A549 (cell line): ENCODE measurements at regions not wholly inside any gene's neighbourhood (a gene's known extent, or its start where the extent isn't known, plus 50 kb on each side); places are given as distances from the start of the nearest gene placed in this dataset.

Source experiments
- ATAC-seq, 2 experiments: fragments of 200-7000 bp in 1 of 2; fragments of >200 bp in 1 of 2; cut with Nextera tagmentation in 1 of 2; cut with Tn5 transposase in 1 of 2; 3 replicates each; pipeline versions ENCODE4 v1.8.0 to v1.9.1; 2018 to 2020; ENCODE audit warnings: mild to moderate bottlenecking in 1 of 2, moderate library complexity in 1 of 2
- CTCF ChIA-PET: fragments of 300-600 bp; sonication (Branson Sonifier 250); formaldehyde crosslinking; extraction: SDS; loops from one replicate; lab custom pipeline; 2021; ENCODE audit warnings: antibody characterized with exemption, inconsistent platforms; lab: Yijun Ruan, JAX
- POLR2A ChIA-PET: fragments of 350-600 bp; formaldehyde crosslinking; extraction: SDS; loops from one replicate; lab custom pipeline; 2021; ENCODE audit warnings: antibody characterized with exemption, inconsistent platforms; lab: Yijun Ruan, JAX
- DNase-seq, 2 experiments: peaks; one replicate each; pipeline versions ENCODE4 v3.0.0 to v3.0.0-alpha.2; 2011 to 2016; ENCODE audit warnings: low read depth in 1 of 2, low spot score in 1 of 2
- FAIRE-seq: peaks from 2 replicates; lab custom pipeline; 2011; peaks lifted over from hg19 to GRCh38; lab: Jason Lieb, UNC
- H3K27ac ChIP-seq, 2 experiments: fragments of >200 bp; sonication (Bioruptor Twin); formaldehyde crosslinking; 3 replicates each; pipeline ENCODE4 v1.5.1; 2016 to 2017
- H3K4me1 ChIP-seq: fragments of >200 bp; sonication (Bioruptor Twin); formaldehyde crosslinking; 3 replicates; pipeline ENCODE4 v1.6.1; 2016
- H3K4me2 ChIP-seq: fragments of >200 bp; sonication (Bioruptor Twin); formaldehyde crosslinking; 3 replicates; pipeline ENCODE4 v1.6.1; 2016
- H3K4me3 ChIP-seq: fragments of >200 bp; sonication (Bioruptor Twin); formaldehyde crosslinking; 3 replicates; pipeline ENCODE4 v1.5.1; 2016
- H3K9me3 ChIP-seq: fragments of >200 bp; sonication (Bioruptor Twin); formaldehyde crosslinking; 3 replicates; pipeline ENCODE4 v1.6.1; 2016
- CBX8 ChIP-seq: fragments of 200-600 bp; sonication (generic); IDR thresholded peaks from 2 replicates; pipeline ENCODE4 v1.6.1; 2016
- EHF ChIP-seq: fragments of 250-450 bp; sonication (Bioruptor Pico); IDR thresholded peaks from 2 replicates; pipeline ENCODE4 v1.5.0; 2020; ENCODE audit warnings: mild to moderate bottlenecking
- EHMT2 ChIP-seq: fragments of 200-600 bp; sonication (generic); IDR thresholded peaks from 2 replicates; pipeline ENCODE4 v1.6.1; 2016; ENCODE audit warnings: antibody characterized with exemption, low read depth, mild to moderate bottlenecking, moderate library complexity
- ESRRA ChIP-seq: fragments of 150-350 bp; IDR thresholded peaks from 2 replicates; pipeline ENCODE4 v1.6.1; 2014; ENCODE audit warnings: mild to moderate bottlenecking, low read length, borderline replicate concordance
- FOSB ChIP-seq: fragments of 250-450 bp; sonication (Bioruptor Pico); IDR thresholded peaks from 2 replicates; pipeline ENCODE4 v1.5.0; 2020; ENCODE audit warnings: mild to moderate bottlenecking, moderate library complexity
- FOSL2 ChIP-seq, 2 experiments: fragments of 450-650 bp in 1 of 2; fragments of >200 bp in 1 of 2; sonication (Bioruptor Twin) in 1 of 2; formaldehyde crosslinking; IDR thresholded peaks; 2 replicates each; pipeline versions ENCODE4 v1.5.0 to v1.6.1; 2016 to 2020; ENCODE audit warnings: mild to moderate bottlenecking in 1 of 2, moderate library complexity in 1 of 2
- HEYL ChIP-seq: fragments of 250-450 bp; sonication (Bioruptor Pico); IDR thresholded peaks from 2 replicates; pipeline ENCODE4 v1.8.0; 2021; ENCODE audit warnings: mild to moderate bottlenecking, moderate library complexity
- JUN ChIP-seq, 2 experiments: fragments of >200 bp; sonication (Bioruptor Twin); formaldehyde crosslinking; IDR thresholded peaks; 2 replicates in 1 of 2; 3 replicates in 1 of 2; pipeline ENCODE4 v1.6.1; 2016 to 2017
- JUNB ChIP-seq: fragments of >200 bp; sonication (Bioruptor Twin); formaldehyde crosslinking; IDR thresholded peaks from 2 replicates; pipeline ENCODE4 v1.6.1; 2016
- KDM5A ChIP-seq: fragments of 200-600 bp; sonication (generic); IDR thresholded peaks from 2 replicates; pipeline ENCODE4 v1.6.1; 2016; ENCODE audit warnings: antibody characterized with exemption, mild to moderate bottlenecking
- MAFK ChIP-seq: fragments of 450-650 bp; IDR thresholded peaks from 2 replicates; pipeline ENCODE4 v1.6.1; 2014; ENCODE audit not compliant: partially characterized antibody
- MAZ ChIP-seq: fragments of 150-350 bp; IDR thresholded peaks from 2 replicates; pipeline ENCODE4 v1.6.1; 2014; ENCODE audit warnings: antibody characterized with exemption, low read depth, low read length, borderline replicate concordance
- NFE2L2 ChIP-seq: fragments of 150-350 bp; conservative IDR thresholded peaks from 2 replicates; pipeline ENCODE4 v1.6.1; 2014; ENCODE audit warnings: low read length
- RAD21 ChIP-seq, 2 experiments: fragments of >200 bp in 1 of 2; sonication (Bioruptor Twin) in 1 of 2; formaldehyde crosslinking in 1 of 2; IDR thresholded peaks in 1 of 2; conservative IDR thresholded peaks in 1 of 2; 2 replicates in 1 of 2; 3 replicates in 1 of 2; pipeline ENCODE4 v1.6.1; 2012 to 2018; ENCODE audit warnings: inconsistent platforms in 1 of 2
- RARB ChIP-seq: fragments of 250-450 bp; sonication (Bioruptor Pico); IDR thresholded peaks from 2 replicates; pipeline ENCODE4 v1.8.0; 2021; ENCODE audit warnings: mild to moderate bottlenecking, moderate library complexity
- RFX5 ChIP-seq: fragments of 450-650 bp; IDR thresholded peaks from 2 replicates; pipeline ENCODE4 v1.7.1; 2014; ENCODE audit warnings: antibody characterized with exemption, mild to moderate bottlenecking, moderate library complexity
- RNF2 ChIP-seq: fragments of 200-600 bp; sonication (generic); IDR thresholded peaks from 2 replicates; pipeline ENCODE4 v1.6.1; 2016; ENCODE audit warnings: low read depth, mild to moderate bottlenecking, antibody characterized with exemption, moderate library complexity, borderline replicate concordance
- TP53 ChIP-seq: fragments of 250-450 bp; sonication (Bioruptor Pico); IDR thresholded peaks from 2 replicates; pipeline ENCODE4 v1.5.0; 2021; ENCODE audit warnings: mild to moderate bottlenecking, moderate library complexity
- ZNF302 ChIP-seq: fragments of 250-450 bp; sonication (Bioruptor Pico); IDR thresholded peaks from 2 replicates; pipeline ENCODE4 v1.9.0; 2021; ENCODE audit warnings: inconsistent platforms, mild to moderate bottlenecking, moderate library complexity
- whole genome bisulfite sequencing: methylation state at CpG from one replicate; pipeline ENCODE4 v1.1.6; 2017; ENCODE audit errors: missing lambda C conversion rate; 5-methylcytosine and 5-hydroxymethylcytosine counted together
- TF ChIP-seq, protein P1 (sequence below): fragments of 200-600 bp; sonication (generic); IDR thresholded peaks from 2 replicates; pipeline ENCODE4 v1.6.1; 2016; ENCODE audit warnings: antibody characterized with exemption, mild to moderate bottlenecking, moderate library complexity
- TF ChIP-seq, protein P2 (sequence below): fragments of >200 bp; sonication (Bioruptor Twin); formaldehyde crosslinking; IDR thresholded peaks from 3 replicates; pipeline ENCODE4 v1.6.1; 2016
- TF ChIP-seq, protein P3 (sequence below): fragments of 250-450 bp; sonication (Bioruptor Pico); IDR thresholded peaks from 2 replicates; pipeline ENCODE4 v1.5.0; 2021; ENCODE audit warnings: mild to moderate bottlenecking, moderate library complexity, borderline replicate concordance

DNA sequence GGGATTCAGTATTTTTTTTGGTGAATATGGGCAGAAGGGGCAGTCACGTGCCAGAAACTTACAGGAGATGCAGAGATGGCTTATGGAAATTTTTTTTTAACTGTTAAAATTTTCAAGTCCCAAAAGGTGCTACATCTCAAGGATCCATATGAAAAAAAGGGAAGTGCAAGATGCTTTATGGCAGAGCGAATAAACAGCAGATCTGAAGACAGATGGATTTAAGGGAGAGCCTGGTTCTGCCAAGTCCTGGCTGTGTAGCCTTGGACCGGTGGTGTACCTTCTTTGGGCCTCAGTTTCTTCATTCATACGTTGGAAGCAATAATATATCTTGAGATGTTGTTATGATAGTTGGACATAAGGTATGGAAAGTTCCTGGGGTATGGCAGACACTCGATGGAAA, 91.5 kb upstream of the ARRDC4 start:
- DNase-seq: no peak

DNA sequence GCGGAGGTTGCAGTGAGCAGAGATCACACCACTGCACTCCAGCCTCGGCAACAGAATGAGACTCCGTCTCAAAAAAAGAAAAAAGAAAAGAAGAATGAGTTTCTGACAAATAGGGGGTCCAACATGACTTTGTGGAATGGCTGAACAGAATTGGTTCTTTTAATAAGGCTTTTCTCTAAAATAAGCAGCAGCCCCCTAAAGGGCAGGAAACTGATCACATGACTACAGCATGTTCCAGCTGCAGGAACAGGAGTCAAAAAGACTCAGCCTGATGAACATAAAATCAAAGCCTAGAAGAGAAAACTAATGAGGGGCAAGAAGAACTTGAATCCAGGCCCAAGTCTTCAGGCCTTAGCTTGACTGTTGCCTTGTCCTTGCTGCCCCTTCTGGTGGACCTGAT, 89.7 kb upstream of the ARRDC4 start:
- ATAC-seq: no peak
- TF ChIP-seq MAFK: no peak
- no peak for TF ChIP-seq ZNF302 (CRISPR knock-in tag)
- TF ChIP-seq RARB: no peak
- no peak for TF ChIP-seq JUN (IDR thresholded peaks at IDR 0.05)
- no peak for TF ChIP-seq ESRRA
- no peak for TF ChIP-seq RNF2
- TF ChIP-seq RAD21 (conservative IDR thresholded peaks at IDR 0.05 in 1 of 2, IDR thresholded peaks at IDR 0.05 in 1 of 2): no peak
- TF ChIP-seq KDM5A: no peak
- no peak for TF ChIP-seq FOSB (CRISPR knock-in tag)
- TF ChIP-seq HEYL: no peak
- no peak for TF ChIP-seq FOSL2 (IDR thresholded peaks at IDR 0.05)
- no peak for TF ChIP-seq FOSL2 (CRISPR knock-in tag; IDR thresholded peaks at IDR 0.05)
- no peak for TF ChIP-seq CBX8
- WGBS: 39% methylated on average over 3 of the region's 3 CpGs
- H3K4me1 ChIP-seq: no peaks in the 10 kb centered on the region
- ChIA-PET CTCF (no interaction called here), POLR2A (no interaction called here)
- no peak for DNase-seq
- H3K27ac ChIP-seq: no peak overlapping the region
- H3K4me3 ChIP-seq: no peak overlapping the region
- FAIRE-seq: no peak
- no peak overlapping the region for H3K4me2 ChIP-seq
- 0 out of 3 replicates have a peak, but pooled peaks cover 3% of the 10 kb centered on the region for H3K9me3 ChIP-seq

More for the DNA sequence above, 91.5 kb upstream of the ARRDC4 start:
- no peak overlapping the region for H3K4me3 ChIP-seq
- H3K4me2 ChIP-seq: no peak overlapping the region
- no peak for FAIRE-seq
- H3K27ac ChIP-seq: no peak overlapping the region
- CTCF ChIA-PET: no interaction called here
- no peaks in the 10 kb centered on the region for H3K4me1 ChIP-seq
- WGBS: 27% methylated on average over 5 of the region's 5 CpGs
- ATAC-seq: no peak
- TF ChIP-seq, protein P1, sequence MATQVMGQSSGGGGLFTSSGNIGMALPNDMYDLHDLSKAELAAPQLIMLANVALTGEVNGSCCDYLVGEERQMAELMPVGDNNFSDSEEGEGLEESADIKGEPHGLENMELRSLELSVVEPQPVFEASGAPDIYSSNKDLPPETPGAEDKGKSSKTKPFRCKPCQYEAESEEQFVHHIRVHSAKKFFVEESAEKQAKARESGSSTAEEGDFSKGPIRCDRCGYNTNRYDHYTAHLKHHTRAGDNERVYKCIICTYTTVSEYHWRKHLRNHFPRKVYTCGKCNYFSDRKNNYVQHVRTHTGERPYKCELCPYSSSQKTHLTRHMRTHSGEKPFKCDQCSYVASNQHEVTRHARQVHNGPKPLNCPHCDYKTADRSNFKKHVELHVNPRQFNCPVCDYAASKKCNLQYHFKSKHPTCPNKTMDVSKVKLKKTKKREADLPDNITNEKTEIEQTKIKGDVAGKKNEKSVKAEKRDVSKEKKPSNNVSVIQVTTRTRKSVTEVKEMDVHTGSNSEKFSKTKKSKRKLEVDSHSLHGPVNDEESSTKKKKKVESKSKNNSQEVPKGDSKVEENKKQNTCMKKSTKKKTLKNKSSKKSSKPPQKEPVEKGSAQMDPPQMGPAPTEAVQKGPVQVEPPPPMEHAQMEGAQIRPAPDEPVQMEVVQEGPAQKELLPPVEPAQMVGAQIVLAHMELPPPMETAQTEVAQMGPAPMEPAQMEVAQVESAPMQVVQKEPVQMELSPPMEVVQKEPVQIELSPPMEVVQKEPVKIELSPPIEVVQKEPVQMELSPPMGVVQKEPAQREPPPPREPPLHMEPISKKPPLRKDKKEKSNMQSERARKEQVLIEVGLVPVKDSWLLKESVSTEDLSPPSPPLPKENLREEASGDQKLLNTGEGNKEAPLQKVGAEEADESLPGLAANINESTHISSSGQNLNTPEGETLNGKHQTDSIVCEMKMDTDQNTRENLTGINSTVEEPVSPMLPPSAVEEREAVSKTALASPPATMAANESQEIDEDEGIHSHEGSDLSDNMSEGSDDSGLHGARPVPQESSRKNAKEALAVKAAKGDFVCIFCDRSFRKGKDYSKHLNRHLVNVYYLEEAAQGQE: no peak
- TF ChIP-seq MAZ: no peak
- no peak for TF ChIP-seq EHF
- TF ChIP-seq, protein P2, sequence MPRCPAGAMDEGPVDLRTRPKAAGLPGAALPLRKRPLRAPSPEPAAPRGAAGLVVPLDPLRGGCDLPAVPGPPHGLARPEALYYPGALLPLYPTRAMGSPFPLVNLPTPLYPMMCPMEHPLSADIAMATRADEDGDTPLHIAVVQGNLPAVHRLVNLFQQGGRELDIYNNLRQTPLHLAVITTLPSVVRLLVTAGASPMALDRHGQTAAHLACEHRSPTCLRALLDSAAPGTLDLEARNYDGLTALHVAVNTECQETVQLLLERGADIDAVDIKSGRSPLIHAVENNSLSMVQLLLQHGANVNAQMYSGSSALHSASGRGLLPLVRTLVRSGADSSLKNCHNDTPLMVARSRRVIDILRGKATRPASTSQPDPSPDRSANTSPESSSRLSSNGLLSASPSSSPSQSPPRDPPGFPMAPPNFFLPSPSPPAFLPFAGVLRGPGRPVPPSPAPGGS: no peak
- no peak for TF ChIP-seq NFE2L2
- no peak for TF ChIP-seq JUNB
- TF ChIP-seq RFX5: no peak
- no peak for TF ChIP-seq ESRRA
- no peak for TF ChIP-seq TP53 (CRISPR knock-in tag)
- no peak for TF ChIP-seq EHMT2
- TF ChIP-seq, protein P3, sequence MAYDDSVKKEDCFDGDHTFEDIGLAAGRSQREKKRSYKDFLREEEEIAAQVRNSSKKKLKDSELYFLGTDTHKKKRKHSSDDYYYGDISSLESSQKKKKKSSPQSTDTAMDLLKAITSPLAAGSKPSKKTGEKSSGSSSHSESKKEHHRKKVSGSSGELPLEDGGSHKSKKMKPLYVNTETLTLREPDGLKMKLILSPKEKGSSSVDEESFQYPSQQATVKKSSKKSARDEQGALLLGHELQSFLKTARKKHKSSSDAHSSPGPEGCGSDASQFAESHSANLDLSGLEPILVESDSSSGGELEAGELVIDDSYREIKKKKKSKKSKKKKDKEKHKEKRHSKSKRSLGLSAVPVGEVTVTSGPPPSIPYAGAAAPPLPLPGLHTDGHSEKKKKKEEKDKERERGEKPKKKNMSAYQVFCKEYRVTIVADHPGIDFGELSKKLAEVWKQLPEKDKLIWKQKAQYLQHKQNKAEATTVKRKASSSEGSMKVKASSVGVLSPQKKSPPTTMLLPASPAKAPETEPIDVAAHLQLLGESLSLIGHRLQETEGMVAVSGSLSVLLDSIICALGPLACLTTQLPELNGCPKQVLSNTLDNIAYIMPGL (CRISPR knock-in tag): no peak
- 0 out of 3 replicates have a peak, but pooled peaks cover 3% of the 10 kb centered on the region for H3K9me3 ChIP-seq
- POLR2A ChIA-PET: no interaction called here
